Right lobe of liver (tissue), 6 donors: ENCODE measurements at regions not wholly inside any gene's neighbourhood (a gene's known extent, or its start where the extent isn't known, plus 50 kb on each side); places are given as distances from the start of the nearest gene placed in this dataset.

ENCODE experiments used
- ATAC-seq, 4 donors: fragments of 200-7000 bp; cut with Tn5 transposase; one replicate each; pipeline ENCODE4 v1.9.1; 2020; ENCODE audit warnings: mild to moderate bottlenecking in 4 of 4, moderate library complexity in 4 of 4
- DNase-seq, 3 donors: peaks; one replicate each; pipeline ENCODE4 v3.0.0-alpha.2; 2020
- H3K27ac ChIP-seq, 3 donors: fragments of 200-600 bp; one replicate each; pipeline ENCODE4 v1.8.0; 2022
- H3K27me3 ChIP-seq, 2 donors: fragments of 200-600 bp; one replicate each; pipeline ENCODE4 v1.8.0; 2022
- H3K36me3 ChIP-seq, 4 donors: fragments of 200-600 bp; sonication (generic) in 1 of 4; one replicate each; pipeline versions ENCODE4 v1.5.1 to v1.8.0; 2017 to 2022; ENCODE audit warnings: control low read depth in 1 of 4
- H3K4me1 ChIP-seq, 4 donors: fragments of 200-600 bp; sonication (generic) in 1 of 4; one replicate each; pipeline versions ENCODE4 v1.5.1 to v1.8.0; 2017 to 2022; ENCODE audit warnings: control low read depth in 1 of 4
- H3K4me3 ChIP-seq, 3 donors: fragments of 200-600 bp; one replicate each; pipeline ENCODE4 v1.8.0; 2022
- H3K9me3 ChIP-seq, 4 donors: fragments of 200-600 bp; sonication (generic) in 1 of 4; one replicate each; pipeline versions ENCODE4 v1.5.1 to v1.8.0; 2017 to 2022; ENCODE audit warnings: control low read depth in 1 of 4
- CTCF ChIP-seq, 4 donors: fragments of 200-600 bp in 3 of 4; fragments of 450-650 bp in 1 of 4; IDR thresholded peaks; one replicate each; pipeline versions ENCODE4 v1.5.1 to v1.8.0; 2016 to 2022; ENCODE audit warnings: antibody characterized with exemption in 4 of 4, mild to moderate bottlenecking in 2 of 4
- POLR2A ChIP-seq: fragments of 450-650 bp; IDR thresholded peaks from one replicate; pipeline ENCODE4 v1.6.1; 2017; ENCODE audit warnings: antibody characterized with exemption, mild to moderate bottlenecking
- WGBS: methylation state at CpG from one replicate; pipeline ENCODE4 v1.1.6; 2018; ENCODE audit warnings: low coverage, low lambda C conversion rate; ENCODE audit not compliant: insufficient coverage; ENCODE audit errors: missing lambda C conversion rate; 5-methylcytosine and 5-hydroxymethylcytosine counted together
- intact Hi-C, 2 donors: fragments of 100-400 bp; cut with DNase I; formaldehyde crosslinking; loops; one replicate each; pipeline versions ENCODE4 v1.11.2 to v1.14.1; 2022
- donor health status: DM: no; HTN: yes; CAD: no.
- donor health status: DM: no; HTN: no; CAD: no.
- donor health status: DM: no; HTN: no; CAD: no.
- donor health status: DM: no; HTN: yes; CAD: no.
- donor health status: DM: no; HTN: yes; CAD: no.

- intact Hi-C loops = no loop called here
- DNase-seq (no peak), ATAC-seq (no peak)
- no peaks in the 10 kb centered on the region for H3K9me3 ChIP-seq
- no peaks in the 10 kb centered on the region for H3K36me3 ChIP-seq
- TF ChIP-seq CTCF (IDR thresholded peaks at IDR 0.05) = no peak
- TF ChIP-seq POLR2A = no peak
- no peaks in the 10 kb centered on the region for H3K4me1 ChIP-seq
- H3K27me3 ChIP-seq = no peaks in the 10 kb centered on the region
- 71% methylated on average over 3 of the region's 3 CpGs for WGBS
- H3K27ac ChIP-seq = no peak overlapping the region
- H3K4me3 ChIP-seq = no peak overlapping the region
These were observed 54.4 kb upstream of the PIK3R1 start for GRCh38 chr5:68161156-68161555.

- no peaks in the 10 kb centered on the region for H3K36me3 ChIP-seq
- no peaks in the 10 kb centered on the region for H3K4me1 ChIP-seq
- no peaks in the 10 kb centered on the region for H3K9me3 ChIP-seq
- TF ChIP-seq POLR2A = no peak
- no peak for TF ChIP-seq CTCF (IDR thresholded peaks at IDR 0.05)
- 90% methylated on average over 14 of the region's 14 CpGs for WGBS
- no peak for ATAC-seq
- H3K27ac ChIP-seq = no peak overlapping the region
- intact Hi-C loops = no loop called here
- H3K4me3 ChIP-seq = no peak overlapping the region
- no peak for DNase-seq
- no peaks in the 10 kb centered on the region for H3K27me3 ChIP-seq
These were observed 56.2 kb upstream of the PIK3R1 start for GRCh38 chr5:68159224-68159951.

- TF ChIP-seq POLR2A (no peak), CTCF (IDR thresholded peaks at IDR 0.05) (no peak)
These were observed 59.6 kb upstream of the PIK3R1 start for GRCh38 chr5:68155940-68156339.

GRCh38 chr5:68154119-68154857 lies 61.3 kb upstream of the PIK3R1 start:
- no peaks in the 10 kb centered on the region for H3K27me3 ChIP-seq
- intact Hi-C loops = no loop called here
- peaks cover 0 to 8% (median 0%) of the 10 kb centered on the region in 4 donors for H3K4me1 ChIP-seq
- H3K4me3 ChIP-seq = no peak overlapping the region
- WGBS = 84% methylated on average over 9 of the region's 9 CpGs
- no peak for DNase-seq
- no peak overlapping the region for H3K27ac ChIP-seq
- no peak for TF ChIP-seq POLR2A
- TF ChIP-seq CTCF (IDR thresholded peaks at IDR 0.05) = no peak
- H3K36me3 ChIP-seq = no peaks in the 10 kb centered on the region
- no peaks in the 10 kb centered on the region for H3K9me3 ChIP-seq
- no peak for ATAC-seq

More at GRCh38 chr5:68155940-68156339, 59.6 kb upstream of the PIK3R1 start:
- H3K4me3 ChIP-seq = no peak overlapping the region
- no peak overlapping the region for H3K27ac ChIP-seq
- no peaks in the 10 kb centered on the region for H3K36me3 ChIP-seq
- no peak for ATAC-seq
- 93% methylated on average over 6 of the region's 6 CpGs for WGBS
- intact Hi-C loops = no loop called here
- no peaks in the 10 kb centered on the region for H3K9me3 ChIP-seq
- no peaks in the 10 kb centered on the region for H3K4me1 ChIP-seq
- DNase-seq = no peak
- H3K27me3 ChIP-seq = no peaks in the 10 kb centered on the region
